GM12865 (cell line): ENCODE measurements at regions not wholly inside any gene's neighbourhood (a gene's known extent, or its start where the extent isn't known, plus 50 kb on each side); places are given as distances from the start of the nearest gene placed in this dataset.

Experiments
- DNase-seq: peaks from one replicate; pipeline ENCODE4 v3.0.0; 2010; ENCODE audit warnings: low read depth
- H3K4me3 ChIP-seq: 2 replicates; pipeline ENCODE4 v1.5.1; 2011; ENCODE audit warnings: mild to moderate bottlenecking, low read depth, low read length, control low read depth
- TF ChIP-seq, protein P1 (sequence below): IDR thresholded peaks from 2 replicates; pipeline ENCODE4 v1.5.1; 2011; ENCODE audit warnings: low read length, control low read depth, low read depth, inconsistent platforms; ENCODE audit not compliant: insufficient read depth; ENCODE audit errors: missing control alignments

DNA sequence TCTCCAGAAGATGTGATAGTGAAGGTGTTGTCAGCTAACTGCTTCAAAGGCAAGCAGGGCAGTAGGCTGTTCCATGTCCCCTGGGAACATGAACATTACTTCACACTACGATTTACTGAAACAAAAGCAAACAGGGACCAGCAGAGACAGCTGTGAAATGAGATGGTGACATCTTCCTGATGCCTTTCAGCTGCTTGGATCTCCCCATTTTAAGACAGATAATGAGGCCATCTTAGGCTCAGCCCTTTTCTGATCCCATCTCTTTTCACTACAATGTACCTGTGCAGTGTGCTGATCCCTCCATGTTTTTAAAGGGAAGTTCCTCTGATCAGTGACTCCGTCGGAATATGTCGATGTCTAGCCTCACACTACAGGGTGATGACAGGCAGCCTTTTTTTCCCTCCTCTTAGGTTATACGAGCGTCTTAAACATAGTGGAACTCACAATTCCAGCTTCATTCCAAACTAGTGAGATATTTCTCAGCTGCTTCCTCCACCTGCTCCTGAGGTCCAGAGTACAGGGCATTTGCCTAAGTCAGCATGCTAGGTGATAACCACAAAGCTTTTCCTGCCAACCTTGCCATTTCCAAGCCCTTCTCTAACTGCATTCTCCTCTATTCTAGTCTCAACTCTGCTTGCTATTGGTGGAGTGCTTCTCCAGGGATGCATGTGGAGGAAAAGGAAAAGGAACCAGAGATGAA lies 87.6 kb upstream of the EGLN3 start:
- no peak for DNase-seq
- no peak overlapping the region for H3K4me3 ChIP-seq
- TF ChIP-seq, protein P1, sequence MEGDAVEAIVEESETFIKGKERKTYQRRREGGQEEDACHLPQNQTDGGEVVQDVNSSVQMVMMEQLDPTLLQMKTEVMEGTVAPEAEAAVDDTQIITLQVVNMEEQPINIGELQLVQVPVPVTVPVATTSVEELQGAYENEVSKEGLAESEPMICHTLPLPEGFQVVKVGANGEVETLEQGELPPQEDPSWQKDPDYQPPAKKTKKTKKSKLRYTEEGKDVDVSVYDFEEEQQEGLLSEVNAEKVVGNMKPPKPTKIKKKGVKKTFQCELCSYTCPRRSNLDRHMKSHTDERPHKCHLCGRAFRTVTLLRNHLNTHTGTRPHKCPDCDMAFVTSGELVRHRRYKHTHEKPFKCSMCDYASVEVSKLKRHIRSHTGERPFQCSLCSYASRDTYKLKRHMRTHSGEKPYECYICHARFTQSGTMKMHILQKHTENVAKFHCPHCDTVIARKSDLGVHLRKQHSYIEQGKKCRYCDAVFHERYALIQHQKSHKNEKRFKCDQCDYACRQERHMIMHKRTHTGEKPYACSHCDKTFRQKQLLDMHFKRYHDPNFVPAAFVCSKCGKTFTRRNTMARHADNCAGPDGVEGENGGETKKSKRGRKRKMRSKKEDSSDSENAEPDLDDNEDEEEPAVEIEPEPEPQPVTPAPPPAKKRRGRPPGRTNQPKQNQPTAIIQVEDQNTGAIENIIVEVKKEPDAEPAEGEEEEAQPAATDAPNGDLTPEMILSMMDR: no peak

DNA sequence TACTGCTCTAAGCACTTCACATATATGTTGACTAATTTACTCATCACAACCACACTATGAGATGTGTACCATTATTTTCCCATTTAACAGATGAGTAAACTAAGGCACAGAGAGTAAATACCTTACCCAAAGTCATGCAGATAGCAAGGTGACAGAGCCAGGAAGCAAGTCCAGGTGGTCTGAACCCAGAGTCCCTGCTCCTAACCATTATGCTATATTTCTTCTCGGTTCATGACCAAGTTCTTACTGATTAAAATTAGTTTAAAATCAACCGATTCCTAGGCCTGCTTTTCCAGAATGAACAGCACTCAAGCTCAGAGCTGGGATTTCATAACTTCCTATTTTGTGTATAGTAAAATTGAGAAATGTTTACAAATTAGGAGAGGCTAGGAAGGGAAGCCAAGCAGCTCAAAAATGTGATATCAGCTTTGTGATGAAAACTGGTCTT lies 85.5 kb upstream of the EGLN3 start:
- H3K4me3 ChIP-seq: no peak overlapping the region
- TF ChIP-seq, protein P1: no peak
- no peak for DNase-seq

DNA sequence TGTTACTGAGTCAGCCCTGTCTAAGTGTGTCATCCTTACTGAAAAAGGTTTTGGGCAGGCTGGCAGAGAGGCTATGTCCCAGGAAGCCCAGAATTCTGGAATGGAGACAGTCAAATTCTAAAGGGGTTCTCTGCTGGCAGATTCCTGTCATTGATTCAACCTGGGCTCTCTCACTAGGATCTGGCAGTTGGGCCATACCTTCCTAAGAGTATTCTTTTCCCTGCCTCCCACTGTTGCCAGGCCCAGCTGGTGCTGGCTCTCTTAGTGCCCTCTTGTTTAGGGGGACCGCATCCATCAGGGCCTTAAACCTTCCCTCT lies 85.0 kb upstream of the EGLN3 start:
- no peak overlapping the region for H3K4me3 ChIP-seq
- no peak for DNase-seq
- TF ChIP-seq, protein P1: no peak

DNA sequence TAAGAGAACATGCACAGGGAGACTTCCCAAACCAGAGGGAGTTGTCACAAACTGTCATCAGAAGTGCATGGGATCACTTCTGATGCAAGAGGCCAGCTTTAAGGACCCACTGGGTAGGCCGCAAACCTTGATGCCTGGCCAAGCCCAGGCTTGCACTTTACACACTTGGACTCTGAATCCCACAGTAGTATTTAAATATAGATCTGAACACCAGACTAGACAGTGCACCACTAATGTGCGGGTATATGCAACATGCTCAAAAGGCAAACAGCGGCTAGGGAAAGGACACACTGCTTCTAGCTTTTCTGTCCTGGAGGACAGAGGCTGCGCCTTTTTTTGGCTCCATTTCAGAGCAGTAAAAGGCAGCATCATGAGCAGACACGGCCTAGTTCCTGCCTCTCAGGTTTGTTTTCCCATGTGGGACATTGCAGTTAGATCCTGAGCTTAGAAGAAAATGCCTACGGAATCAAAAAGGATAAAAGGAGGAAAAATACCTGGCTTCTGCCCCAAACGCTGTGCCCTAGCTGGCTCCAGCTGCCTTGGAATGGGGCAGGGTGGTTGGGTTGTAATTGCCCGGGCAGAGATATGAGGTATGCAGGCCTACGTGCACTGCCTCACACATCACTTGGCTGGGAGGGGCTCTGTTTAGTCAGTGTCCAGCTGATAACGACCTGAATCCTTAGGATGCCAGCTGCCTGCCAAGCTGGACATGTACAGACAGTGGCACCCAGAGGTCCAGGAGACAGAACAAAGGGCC lies 84.5 kb upstream of the EGLN3 start:
- no peak overlapping the region for H3K4me3 ChIP-seq
- no peak for DNase-seq
- TF ChIP-seq, protein P1: no peak

DNA sequence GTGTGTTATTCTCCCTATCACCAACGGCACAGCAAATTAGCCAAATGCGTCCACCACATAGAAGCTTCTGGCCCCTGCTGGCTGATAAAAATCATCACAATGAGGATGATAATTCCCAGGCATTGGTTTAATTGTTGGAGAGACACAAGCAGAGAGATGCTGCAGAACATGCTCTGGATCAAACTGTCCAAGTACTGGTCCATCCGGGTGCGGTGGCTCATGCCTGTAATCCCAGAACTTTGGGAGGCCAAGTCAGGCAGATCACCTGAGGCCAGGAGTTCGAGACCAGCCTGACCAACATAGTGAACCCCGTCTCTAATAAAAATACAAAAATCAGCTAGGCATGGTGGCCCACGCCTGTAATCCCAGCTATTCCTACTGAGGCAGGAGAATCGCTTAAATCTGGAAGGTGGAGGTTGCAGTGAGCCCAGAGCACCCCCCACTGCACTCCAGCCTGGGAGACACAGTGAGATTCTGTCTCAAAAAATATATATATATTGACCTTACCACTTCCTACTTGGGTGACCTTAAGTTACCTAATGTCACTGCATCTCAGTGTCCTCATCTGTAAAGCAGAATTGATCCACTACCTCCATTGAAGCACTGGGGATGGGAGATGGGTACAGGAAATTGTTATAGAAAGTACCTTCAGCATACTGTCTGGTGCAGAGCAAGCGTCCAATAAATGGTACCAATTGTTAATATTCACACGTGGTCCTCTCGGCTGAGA lies 83.7 kb upstream of the EGLN3 start:
- H3K4me3 ChIP-seq: no peak overlapping the region
- no peak for DNase-seq

DNA sequence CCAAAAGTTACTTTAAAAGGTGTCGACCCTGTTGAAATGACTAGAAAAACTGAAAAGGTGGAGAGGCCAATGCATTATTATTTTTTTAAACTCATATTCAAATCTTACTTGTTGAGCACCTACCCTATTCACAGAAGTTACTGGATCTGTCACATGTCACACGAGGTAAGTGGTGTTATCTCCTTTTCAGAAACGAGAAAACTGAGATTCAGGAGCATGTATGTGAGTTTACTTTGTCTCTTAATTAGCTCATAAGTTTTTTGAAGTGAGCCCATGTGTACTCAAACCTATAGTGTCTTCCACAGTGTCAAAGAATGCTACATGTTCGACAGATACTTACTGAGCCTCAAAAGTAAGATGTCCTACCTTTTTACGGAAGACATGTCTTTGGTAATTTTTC lies 81.8 kb upstream of the EGLN3 start:
- H3K4me3 ChIP-seq: no peak overlapping the region
- DNase-seq: no peak
- TF ChIP-seq, protein P1: no peak

More for the DNA sequence above, 83.7 kb upstream of the EGLN3 start:
- TF ChIP-seq, protein P1: no peak
